Liver (tissue), 7 donors: ENCODE measurements at regions not wholly inside any gene's neighbourhood (a gene's known extent, or its start where the extent isn't known, plus 50 kb on each side); places are given as distances from the start of the nearest gene placed in this dataset.

Source experiments
- DNase-seq: peaks from one replicate; pipeline ENCODE4 v3.0.0-alpha.2; 2017; ENCODE audit warnings: low spot score
- H3K27ac ChIP-seq, 2 donors: one replicate each; pipeline ENCODE4 v1.7.0; 2013; ENCODE audit warnings: inconsistent platforms in 2 of 2, low read length in 2 of 2, control low read depth in 1 of 2, low read depth in 1 of 2, mild to moderate bottlenecking in 1 of 2
- H3K27me3 ChIP-seq, 4 donors: one replicate each; pipeline versions ENCODE4 v1.6.1 to v1.7.0; 2013; ENCODE audit warnings: low read length in 3 of 4, inconsistent platforms in 1 of 4, mild to moderate bottlenecking in 1 of 4, moderate library complexity in 1 of 4; ENCODE audit not compliant: control insufficient read depth in 4 of 4, insufficient read depth in 4 of 4
- H3K36me3 ChIP-seq, 4 donors: one replicate each; pipeline versions ENCODE4 v1.6.1 to v1.7.0; 2013; ENCODE audit warnings: low read length in 3 of 4, mild to moderate bottlenecking in 3 of 4, low read depth in 1 of 4, moderate library complexity in 1 of 4; ENCODE audit not compliant: control insufficient read depth in 4 of 4, insufficient read depth in 3 of 4
- H3K4me1 ChIP-seq, 4 donors: one replicate each; pipeline versions ENCODE4 v1.6.1 to v1.7.0; 2013; ENCODE audit warnings: low read length in 3 of 4, mild to moderate bottlenecking in 3 of 4, moderate library complexity in 1 of 4; ENCODE audit not compliant: control insufficient read depth in 4 of 4, insufficient read depth in 4 of 4
- H3K4me3 ChIP-seq, 3 donors: one replicate each; pipeline versions ENCODE4 v1.6.1 to v1.7.0; 2013; ENCODE audit warnings: low read length in 3 of 3, control low read depth in 1 of 3, low read depth in 1 of 3, mild to moderate bottlenecking in 1 of 3
- H3K9ac ChIP-seq, 2 donors: one replicate each; pipeline ENCODE4 v1.7.0; 2013; ENCODE audit warnings: low read length in 2 of 2, mild to moderate bottlenecking in 2 of 2, moderate library complexity in 2 of 2, control low read depth in 1 of 2, low read depth in 1 of 2
- H3K9me3 ChIP-seq, 4 donors: one replicate each; pipeline versions ENCODE4 v1.6.1 to v1.7.0; 2013; ENCODE audit warnings: low read length in 3 of 4; ENCODE audit not compliant: control insufficient read depth in 4 of 4
- ATF3 ChIP-seq: IDR thresholded peaks from 2 replicates; pipeline ENCODE4 v1.6.1; 2016; ENCODE audit warnings: antibody characterized with exemption
- CTCF ChIP-seq: fragments of 150-350 bp; IDR thresholded peaks from 2 replicates; pipeline ENCODE4 v1.5.1; 2017; ENCODE audit warnings: improper control_type of control experiment, low read depth, low read length; ENCODE audit not compliant: missing input control
- EGR1 ChIP-seq, 2 donors: IDR thresholded peaks; 2 replicates each; pipeline ENCODE4 v1.6.1; 2016 to 2018; ENCODE audit warnings: antibody characterized with exemption in 2 of 2, low read depth in 2 of 2
- FOXA1 ChIP-seq: IDR thresholded peaks from 2 replicates; pipeline ENCODE4 v1.6.1; 2016; ENCODE audit warnings: antibody characterized with exemption
- FOXA2 ChIP-seq: IDR thresholded peaks from 2 replicates; pipeline ENCODE4 v1.6.1; 2016; ENCODE audit warnings: antibody characterized with exemption
- GABPA ChIP-seq, 2 donors: IDR thresholded peaks in 1 of 2; conservative IDR thresholded peaks in 1 of 2; 2 replicates each; pipeline ENCODE4 v1.6.1; 2016; ENCODE audit warnings: antibody characterized with exemption in 2 of 2, mild to moderate bottlenecking in 1 of 2, moderate library complexity in 1 of 2
- HNF4A ChIP-seq, 2 donors: conservative IDR thresholded peaks; 2 replicates each; pipeline ENCODE4 v1.6.1; 2016; ENCODE audit warnings: antibody characterized with exemption in 2 of 2, mild to moderate bottlenecking in 2 of 2
- HNF4G ChIP-seq: IDR thresholded peaks from 2 replicates; pipeline ENCODE4 v1.6.1; 2016; ENCODE audit warnings: antibody characterized with exemption
- MAX ChIP-seq: IDR thresholded peaks from 2 replicates; pipeline ENCODE4 v1.6.1; 2016; ENCODE audit warnings: antibody characterized with exemption
- NR2F2 ChIP-seq: IDR thresholded peaks from 2 replicates; pipeline ENCODE4 v1.6.1; 2016; ENCODE audit warnings: antibody characterized with exemption
- RAD21 ChIP-seq, 2 donors: IDR thresholded peaks; 2 replicates each; pipeline ENCODE4 v1.6.1; 2016; ENCODE audit warnings: antibody characterized with exemption in 2 of 2, mild to moderate bottlenecking in 2 of 2
- RXRA ChIP-seq, 2 donors: IDR thresholded peaks; 2 replicates each; pipeline ENCODE4 v1.6.1; 2017 to 2018; ENCODE audit warnings: antibody characterized with exemption in 2 of 2, mild to moderate bottlenecking in 1 of 2
- SP1 ChIP-seq: IDR thresholded peaks from 2 replicates; pipeline ENCODE4 v1.6.1; 2018; ENCODE audit warnings: antibody characterized with exemption, mild to moderate bottlenecking
- TAF1 ChIP-seq: conservative IDR thresholded peaks from 2 replicates; pipeline ENCODE4 v1.6.1; 2016; ENCODE audit warnings: antibody characterized with exemption, mild to moderate bottlenecking
- YY1 ChIP-seq: IDR thresholded peaks from 2 replicates; pipeline ENCODE4 v1.6.1; 2016; ENCODE audit warnings: antibody characterized with exemption, mild to moderate bottlenecking
- ZBTB33 ChIP-seq: IDR thresholded peaks from 2 replicates; pipeline ENCODE4 v1.6.1; 2016; ENCODE audit warnings: antibody characterized with exemption
- TF ChIP-seq, protein P1 (sequence below): IDR thresholded peaks from 2 replicates; pipeline ENCODE4 v1.6.1; 2016; ENCODE audit warnings: antibody characterized with exemption, mild to moderate bottlenecking
- donor health status: healthy.
- donor health status: healthy.
- donor health status: healthy.
- donor health status: healthy.

GRCh38 chr5:128613766-128614165 is 75.7 kb upstream of the FBN2 start:
- Histone ChIP-seq H3K9me3 (peaks cover 0 to 2% (median 0%) of the 10 kb centered on the region in 4 donors), H3K9ac (no peak overlapping the region), H3K27me3 (peaks cover 0 to 3% (median 0%) of the 10 kb centered on the region in 4 donors), H3K4me1 (no peaks in the 10 kb centered on the region), H3K27ac (no peak overlapping the region), H3K4me3 (no peak overlapping the region), H3K36me3 (no peaks in the 10 kb centered on the region)
- no peak for DNase-seq
- TF ChIP-seq, protein P1, sequence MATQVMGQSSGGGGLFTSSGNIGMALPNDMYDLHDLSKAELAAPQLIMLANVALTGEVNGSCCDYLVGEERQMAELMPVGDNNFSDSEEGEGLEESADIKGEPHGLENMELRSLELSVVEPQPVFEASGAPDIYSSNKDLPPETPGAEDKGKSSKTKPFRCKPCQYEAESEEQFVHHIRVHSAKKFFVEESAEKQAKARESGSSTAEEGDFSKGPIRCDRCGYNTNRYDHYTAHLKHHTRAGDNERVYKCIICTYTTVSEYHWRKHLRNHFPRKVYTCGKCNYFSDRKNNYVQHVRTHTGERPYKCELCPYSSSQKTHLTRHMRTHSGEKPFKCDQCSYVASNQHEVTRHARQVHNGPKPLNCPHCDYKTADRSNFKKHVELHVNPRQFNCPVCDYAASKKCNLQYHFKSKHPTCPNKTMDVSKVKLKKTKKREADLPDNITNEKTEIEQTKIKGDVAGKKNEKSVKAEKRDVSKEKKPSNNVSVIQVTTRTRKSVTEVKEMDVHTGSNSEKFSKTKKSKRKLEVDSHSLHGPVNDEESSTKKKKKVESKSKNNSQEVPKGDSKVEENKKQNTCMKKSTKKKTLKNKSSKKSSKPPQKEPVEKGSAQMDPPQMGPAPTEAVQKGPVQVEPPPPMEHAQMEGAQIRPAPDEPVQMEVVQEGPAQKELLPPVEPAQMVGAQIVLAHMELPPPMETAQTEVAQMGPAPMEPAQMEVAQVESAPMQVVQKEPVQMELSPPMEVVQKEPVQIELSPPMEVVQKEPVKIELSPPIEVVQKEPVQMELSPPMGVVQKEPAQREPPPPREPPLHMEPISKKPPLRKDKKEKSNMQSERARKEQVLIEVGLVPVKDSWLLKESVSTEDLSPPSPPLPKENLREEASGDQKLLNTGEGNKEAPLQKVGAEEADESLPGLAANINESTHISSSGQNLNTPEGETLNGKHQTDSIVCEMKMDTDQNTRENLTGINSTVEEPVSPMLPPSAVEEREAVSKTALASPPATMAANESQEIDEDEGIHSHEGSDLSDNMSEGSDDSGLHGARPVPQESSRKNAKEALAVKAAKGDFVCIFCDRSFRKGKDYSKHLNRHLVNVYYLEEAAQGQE, result no peak
- TF ChIP-seq EGR1 (IDR thresholded peaks at IDR 0.05; ENCODE audit: low read depth in 2 of 2) (no peak), FOXA2 (no peak), SP1 (no peak), YY1 (no peak), ZBTB33 (no peak), HNF4A (conservative IDR thresholded peaks at IDR 0.05) (no peak), TAF1 (no peak), HNF4G (no peak), MAX (no peak), CTCF (no peak), RAD21 (IDR thresholded peaks at IDR 0.05) (no peak), RXRA (IDR thresholded peaks at IDR 0.05) (no peak), ATF3 (no peak), NR2F2 (no peak), GABPA (IDR thresholded peaks at IDR 0.05 in 1 of 2, conservative IDR thresholded peaks at IDR 0.05 in 1 of 2) (no peak), FOXA1 (no peak)

- Histone ChIP-seq H3K27me3 (peaks cover 0 to 3% (median 0%) of the 10 kb centered on the region in 4 donors), H3K27ac (no peak overlapping the region), H3K4me1 (no peaks in the 10 kb centered on the region), H3K4me3 (no peak overlapping the region), H3K36me3 (no peaks in the 10 kb centered on the region), H3K9me3 (no peaks in the 10 kb centered on the region), H3K9ac (no peak overlapping the region)
- TF ChIP-seq FOXA2, result no peak
- DNase-seq, result no peak
Measured at GRCh38 chr5:128615578-128615977, 77.5 kb upstream of the FBN2 start.
